NCI-H1417 treated with DMSO at 0.1 percent for 48 hours (cell line): ENCODE measurements at regions not wholly inside any gene's neighbourhood (a gene's known extent, or its start where the extent isn't known, plus 50 kb on each side); places are given as distances from the start of the nearest gene placed in this dataset.
"Not testable (repeated sequence)": the region's sequence is repeated elsewhere in the genome, so short reads cannot be mapped to it uniquely, and the experiment has no call there.

Experiments
- DNase-seq: peaks from one replicate; lab custom pipeline; 2025; lab: John Stamatoyannopoulos, UW

GRCh38 chr6:27617700-27618689 lies 145.1 kb upstream of the ZNF184 start:
- no peak for DNase-seq

- no peak for DNase-seq
These were observed 144.3 kb upstream of the ZNF184 start for GRCh38 chr6:27617046-27617687.

- DNase-seq, result no peak
These were observed 143.6 kb upstream of the ZNF184 start for GRCh38 chr6:27616328-27617045.

GRCh38 chr6:27611451-27611850 lies 138.5 kb upstream of the ZNF184 start:
- no peak for DNase-seq

- no peak for DNase-seq
These were observed 136.3 kb upstream of the ZNF184 start for GRCh38 chr6:27608916-27609883.

GRCh38 chr6:27605401-27606342 lies 132.8 kb upstream of the ZNF184 start:
- DNase-seq, result no peak

- no peak for DNase-seq
These were observed 132.1 kb upstream of the ZNF184 start for GRCh38 chr6:27604986-27605385.

GRCh38 chr6:27601668-27602254 lies 128.9 kb upstream of the ZNF184 start:
- no peak for DNase-seq

GRCh38 chr6:27599859-27600532 lies 127.1 kb upstream of the ZNF184 start:
- DNase-seq, result no peak

- DNase-seq, result not testable (repeated sequence)
These were observed 124.2 kb upstream of the ZNF184 start for GRCh38 chr6:27597031-27597567.

GRCh38 chr6:27593861-27594260 lies 121.0 kb upstream of the ZNF184 start:
- DNase-seq, result no peak

- no peak for DNase-seq
These were observed 120.4 kb upstream of the ZNF184 start for GRCh38 chr6:27593200-27593818.

GRCh38 chr6:27592481-27593199 lies 119.7 kb upstream of the ZNF184 start:
- DNase-seq, result no peak

- no peak for DNase-seq
These were observed 119.0 kb upstream of the ZNF184 start for GRCh38 chr6:27591699-27592480.

GRCh38 chr6:27585316-27585715 lies 112.4 kb upstream of the ZNF184 start:
- not testable (repeated sequence) for DNase-seq

- no peak for DNase-seq
These were observed 111.4 kb upstream of the ZNF184 start for GRCh38 chr6:27584326-27584725.
